ENCODE measurements at regions not wholly inside any gene's neighbourhood (a gene's known extent, or its start where the extent isn't known, plus 50 kb on each side); places are given as distances from the start of the nearest gene placed in this dataset.

- TF ChIP-seq CTCF (IDR thresholded peaks at IDR 0.05; ENCODE audit: borderline replicate concordance, extremely low read depth, low read length, poor library complexity, severe bottlenecking) = no peak
- TF ChIP-seq EZH2 (IDR thresholded peaks at IDR 0.05; ENCODE audit: borderline replicate concordance, low read depth, low read length, severe bottlenecking) = no peak
These were observed 1388.8 kb downstream of the DSC3 start for GRCh38 chr18:29653671-29654215.
